Body of pancreas (tissue), 4 donors: ENCODE measurements at regions not wholly inside any gene's neighbourhood (a gene's known extent, or its start where the extent isn't known, plus 50 kb on each side); places are given as distances from the start of the nearest gene placed in this dataset.

Source experiments
- POLR2A ChIP-seq, 3 donors: fragments of 450-650 bp; IDR thresholded peaks; one replicate each; pipeline ENCODE4 v1.6.1; 2016; ENCODE audit warnings: antibody characterized with exemption in 3 of 3, mild to moderate bottlenecking in 2 of 3
- TF ChIP-seq, protein P1 (sequence below), 7 experiments: fragments of 450-650 bp in 4 of 7; fragments of 200-600 bp in 3 of 7; sonication (generic) in 3 of 7; IDR thresholded peaks; one replicate each; pipeline ENCODE4 v1.5.1; 2016 to 2019; ENCODE audit warnings: antibody characterized with exemption in 7 of 7

GRCh38 chr14:51432302-51432948, 192.4 kb downstream of the TMX1 start:
- TF ChIP-seq, protein P1, sequence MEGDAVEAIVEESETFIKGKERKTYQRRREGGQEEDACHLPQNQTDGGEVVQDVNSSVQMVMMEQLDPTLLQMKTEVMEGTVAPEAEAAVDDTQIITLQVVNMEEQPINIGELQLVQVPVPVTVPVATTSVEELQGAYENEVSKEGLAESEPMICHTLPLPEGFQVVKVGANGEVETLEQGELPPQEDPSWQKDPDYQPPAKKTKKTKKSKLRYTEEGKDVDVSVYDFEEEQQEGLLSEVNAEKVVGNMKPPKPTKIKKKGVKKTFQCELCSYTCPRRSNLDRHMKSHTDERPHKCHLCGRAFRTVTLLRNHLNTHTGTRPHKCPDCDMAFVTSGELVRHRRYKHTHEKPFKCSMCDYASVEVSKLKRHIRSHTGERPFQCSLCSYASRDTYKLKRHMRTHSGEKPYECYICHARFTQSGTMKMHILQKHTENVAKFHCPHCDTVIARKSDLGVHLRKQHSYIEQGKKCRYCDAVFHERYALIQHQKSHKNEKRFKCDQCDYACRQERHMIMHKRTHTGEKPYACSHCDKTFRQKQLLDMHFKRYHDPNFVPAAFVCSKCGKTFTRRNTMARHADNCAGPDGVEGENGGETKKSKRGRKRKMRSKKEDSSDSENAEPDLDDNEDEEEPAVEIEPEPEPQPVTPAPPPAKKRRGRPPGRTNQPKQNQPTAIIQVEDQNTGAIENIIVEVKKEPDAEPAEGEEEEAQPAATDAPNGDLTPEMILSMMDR (IDR thresholded peaks at IDR 0.05), result no peak
- TF ChIP-seq POLR2A (IDR thresholded peaks at IDR 0.05), result no peak
